K562 (cell line): ENCODE measurements at regions not wholly inside any gene's neighbourhood (a gene's known extent, or its start where the extent isn't known, plus 50 kb on each side); places are given as distances from the start of the nearest gene placed in this dataset.

Source experiments
- ATAC-seq: fragments of 200-7000 bp; cut with Tn5 transposase; 3 replicates; pipeline ENCODE4 v1.9.1; 2020; ENCODE audit warnings: moderate library complexity
- BruUV-seq: library from RNA; stranded (reverse); fragments of 400-500 nt; replicated peaks from 2 replicates; lab custom pipeline; 2021; lab: Mats Ljungman, UMichigan
- CTCF ChIA-PET: fragments of 300-600 bp; formaldehyde crosslinking; extraction: SDS; loops from one replicate; lab custom pipeline; 2021; ENCODE audit warnings: low intra/inter-chr PET ratio; lab: Yijun Ruan, JAX
- POLR2A ChIA-PET: fragments of 300-600, 350-650 bp; sonication (Branson Sonifier 250); formaldehyde crosslinking; extraction: SDS; loops from one replicate; lab custom pipeline; 2021; ENCODE audit warnings: antibody characterized with exemption, inconsistent platforms; lab: Yijun Ruan, JAX
- DNase-seq, 4 experiments: peaks; one replicate each; pipeline versions ENCODE4 v3.0.0 to v3.0.0-alpha.2; 2011 to 2018; ENCODE audit warnings: low spot score in 3 of 4, mixed read lengths in 3 of 4; ENCODE audit errors: extremely low read depth in 1 of 4
- FAIRE-seq: peaks from 2 replicates; lab custom pipeline; 2011; peaks lifted over from hg19 to GRCh38; lab: Jason Lieb, UNC
- H2AFZ ChIP-seq: 2 replicates; pipeline ENCODE4 v1.6.0; 2011; ENCODE audit warnings: low read depth, low read length, control low read depth, inconsistent platforms
- H3K27ac ChIP-seq: fragments of 200-600 bp; 3 replicates; pipeline ENCODE4 v1.8.0; 2011; ENCODE audit warnings: low read depth, mild to moderate bottlenecking, control low read depth, inconsistent platforms, low read length, moderate library complexity, mixed read lengths; ENCODE audit errors: extremely low read depth
- H3K27me3 ChIP-seq, 2 experiments: fragments of 300-600 bp in 1 of 2; 2 replicates in 1 of 2; 3 replicates in 1 of 2; pipeline versions ENCODE4 v1.6.0 to v1.8.0; 2011; ENCODE audit warnings: inconsistent platforms in 2 of 2, low read length in 2 of 2, mild to moderate bottlenecking in 1 of 2, mixed read lengths in 1 of 2, moderate library complexity in 1 of 2; ENCODE audit not compliant: control insufficient read depth in 2 of 2, insufficient read depth in 2 of 2
- H3K36me3 ChIP-seq: fragments of 300-600 bp; 3 replicates; pipeline ENCODE4 v1.8.0; 2011; ENCODE audit warnings: mild to moderate bottlenecking, low read length, inconsistent platforms; ENCODE audit not compliant: control insufficient read depth, insufficient read depth
- H3K4me1 ChIP-seq, 2 experiments: fragments of 200-600 bp in 1 of 2; replicated peaks in 1 of 2; 2 replicates in 1 of 2; 3 replicates in 1 of 2; pipeline versions ENCODE4 v1.5.1 to v1.8.0; 2011; ENCODE audit warnings: inconsistent platforms in 2 of 2, low read length in 2 of 2, mild to moderate bottlenecking in 1 of 2, mixed read lengths in 1 of 2, moderate library complexity in 1 of 2; ENCODE audit not compliant: control insufficient read depth in 2 of 2, insufficient read depth in 2 of 2
- H3K4me2 ChIP-seq: 2 replicates; pipeline ENCODE4 v1.6.1; 2011; ENCODE audit warnings: low read length, control low read depth, inconsistent platforms, mixed read lengths; ENCODE audit not compliant: insufficient read depth
- H3K4me3 ChIP-seq: fragments of 200-600 bp; sonication (generic), shearing (Covaris generic); 2 replicates; pipeline ENCODE4 v1.5.1; 2016; ENCODE audit warnings: control low read depth, inconsistent platforms
- H3K79me2 ChIP-seq: fragments of 200-600 bp; 3 replicates; pipeline ENCODE4 v1.8.0; 2011; ENCODE audit warnings: low read length, inconsistent platforms; ENCODE audit not compliant: control insufficient read depth, insufficient read depth
- H3K9ac ChIP-seq, 2 experiments: 2 replicates each; pipeline versions ENCODE4 v1.6.0 to v1.6.1; 2011; ENCODE audit warnings: low read depth in 2 of 2, low read length in 2 of 2, control low read depth in 1 of 2, inconsistent platforms in 1 of 2, mild to moderate bottlenecking in 1 of 2, mixed read lengths in 1 of 2; ENCODE audit not compliant: insufficient read depth in 1 of 2
- H3K9me1 ChIP-seq: one replicate; pipeline ENCODE4 v1.6.0; 2011; ENCODE audit warnings: inconsistent platforms, mild to moderate bottlenecking, low read length, moderate library complexity; ENCODE audit not compliant: control insufficient read depth, insufficient read depth
- H3K9me3 ChIP-seq: replicated peaks from 2 replicates; pipeline ENCODE4 v1.5.1; 2011; ENCODE audit warnings: low read depth, low read length, inconsistent platforms; ENCODE audit not compliant: control insufficient read depth, insufficient read depth
- H4K20me1 ChIP-seq: replicated peaks from 2 replicates; pipeline ENCODE4 v1.6.1; 2011; ENCODE audit warnings: low read length, inconsistent platforms, mixed read lengths; ENCODE audit not compliant: control insufficient read depth, insufficient read depth
- ELF2 ChIP-seq: fragments of 250-450 bp; sonication (Bioruptor Pico); IDR thresholded peaks from 2 replicates; pipeline ENCODE4 v1.5.0; 2021; ENCODE audit warnings: mild to moderate bottlenecking
- FOXJ3 ChIP-seq: sonication (generic); formaldehyde crosslinking; IDR thresholded peaks from 2 replicates; pipeline ENCODE4 v1.4.0; 2020; ENCODE audit warnings: mild to moderate bottlenecking, missing genetic modification reagents
- GTF2F1 ChIP-seq: IDR thresholded peaks from 2 replicates; pipeline ENCODE4 v1.6.1; 2011; ENCODE audit warnings: low read depth, low read length, improper control_type of control experiment
- HDAC3 ChIP-seq: fragments of 450-650 bp; IDR thresholded peaks from 2 replicates; pipeline ENCODE4 v1.6.1; 2018; ENCODE audit warnings: borderline replicate concordance, mild to moderate bottlenecking, moderate library complexity; ENCODE audit not compliant: partially characterized antibody
- PREB ChIP-seq: sonication (generic); formaldehyde crosslinking; IDR thresholded peaks from 2 replicates; pipeline ENCODE4 v1.8.1; 2023; ENCODE audit warnings: mild to moderate bottlenecking, missing genetic modification reagents
- RBM15 ChIP-seq: fragments of 200-400 bp; formaldehyde crosslinking; IDR thresholded peaks from 2 replicates; pipeline ENCODE4 v1.6.1; 2018; ENCODE audit warnings: mild to moderate bottlenecking, low read length, moderate library complexity; ENCODE audit not compliant: insufficient read depth
- ZBTB2 ChIP-seq: fragments of 450-650 bp; IDR thresholded peaks from 2 replicates; pipeline ENCODE4 v1.6.1; 2016; ENCODE audit warnings: antibody characterized with exemption
- ZNF174 ChIP-seq: fragments of 250-450 bp; sonication (Bioruptor Pico); IDR thresholded peaks from 2 replicates; pipeline ENCODE4 v1.4.0; 2020; ENCODE audit warnings: mild to moderate bottlenecking
- ZNF197 ChIP-seq: fragments of 200-800 bp; sonication (Bioruptor generic); IDR thresholded peaks from 2 replicates; pipeline ENCODE4 v1.6.1; 2016; ENCODE audit warnings: low read depth, missing genetic modification characterization, missing compliant biosample characterization
- WGBS: fragments of 100-300 bp; shearing (Covaris generic); methylation state at CpG from one replicate; pipeline ENCODE4 v1.1.6; 2016; ENCODE audit warnings: low coverage, mixed read lengths; ENCODE audit not compliant: insufficient coverage; ENCODE audit errors: missing lambda C conversion rate; 5-methylcytosine and 5-hydroxymethylcytosine counted together
- in situ Hi-C: fragments of 300-500 bp; cut with MboI; formaldehyde crosslinking; loops from 4 replicates; pipeline ENCODE4 v1.15.0; 2018; ENCODE audit warnings: inconsistent platforms, mixed read lengths
- intact Hi-C: fragments of 100-400 bp; cut with micrococcal nuclease; formaldehyde crosslinking; loops from 2 replicates; pipeline ENCODE4 v1.14.2; 2022

DNA sequence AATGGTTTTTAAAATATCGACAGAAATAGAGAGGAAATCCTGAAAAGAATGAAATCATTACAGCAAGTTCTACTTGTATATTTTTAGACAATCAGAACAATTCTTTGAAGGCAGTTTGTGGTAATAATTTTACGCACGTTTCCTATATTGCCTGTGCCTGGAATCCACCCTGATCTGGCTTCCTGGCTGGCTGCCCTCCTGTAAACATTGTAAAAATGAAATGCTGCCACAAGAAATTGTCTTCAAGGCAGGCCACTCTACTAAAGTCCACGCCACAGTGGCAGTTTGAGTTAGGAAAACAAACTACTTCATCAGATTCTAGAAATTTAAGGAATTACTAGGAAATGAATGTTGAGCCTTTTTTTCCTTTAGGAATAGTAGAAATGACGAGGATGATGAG is 454.5 kb upstream of the NR5A2 start:
- H3K79me2 ChIP-seq, result no peaks in the 10 kb centered on the region
- H3K27me3 ChIP-seq, result no peaks in the 10 kb centered on the region
- H2AFZ ChIP-seq, result no peak overlapping the region
- no peak overlapping the region for H3K4me2 ChIP-seq
- no peak for DNase-seq
- in situ Hi-C loops, result no loop called here
- no peaks in the 10 kb centered on the region for H3K36me3 ChIP-seq
- CTCF ChIA-PET, result no interaction called here
- intact Hi-C loops, result no loop called here
- 3% methylated on average over 5 of the region's 5 CpGs for WGBS
- H3K4me1 ChIP-seq, result no peaks in the 10 kb centered on the region
- H3K9me1 ChIP-seq, result no peaks in the 10 kb centered on the region
- FAIRE-seq, result no peak
- H3K9ac ChIP-seq, result no peak overlapping the region
- no peak overlapping the region for H3K27ac ChIP-seq
- no TSS peak for BruUV-seq
- ATAC-seq, result no peak
- no peaks in the 10 kb centered on the region for H4K20me1 ChIP-seq
- no peak for TF ChIP-seq GTF2F1
- no peak for TF ChIP-seq HDAC3
- POLR2A ChIA-PET, result no interaction called here
- no peak overlapping the region for H3K4me3 ChIP-seq
- no peaks in the 10 kb centered on the region for H3K9me3 ChIP-seq

DNA sequence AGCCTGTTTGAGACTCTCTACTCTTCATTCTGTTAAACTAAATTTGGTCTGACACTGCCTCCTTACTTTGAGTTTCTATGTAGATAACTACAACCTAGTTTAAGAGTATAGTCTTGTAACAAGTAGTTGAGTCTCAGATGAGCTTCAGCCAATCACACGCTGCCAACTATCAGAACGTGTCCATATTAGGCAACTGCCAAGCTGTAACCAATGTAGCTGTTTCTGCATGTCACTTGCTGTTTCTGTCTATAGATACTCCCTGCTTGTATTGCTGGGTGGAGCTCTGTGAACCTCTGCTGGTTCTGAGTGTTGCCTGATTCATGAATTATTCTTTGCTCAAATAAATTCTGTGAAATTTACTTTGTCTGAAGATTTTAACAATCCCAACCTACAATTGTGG is 452.6 kb upstream of the NR5A2 start:
- ATAC-seq (no peak), DNase-seq (no peak), FAIRE-seq (no peak)
- Histone ChIP-seq H3K4me2 (no peak overlapping the region), H3K79me2 (no peaks in the 10 kb centered on the region), H4K20me1 (no peaks in the 10 kb centered on the region), H3K4me3 (no peak overlapping the region), H3K9me3 (no peaks in the 10 kb centered on the region), H2AFZ (no peak overlapping the region), H3K36me3 (no peaks in the 10 kb centered on the region), H3K27ac (no peak overlapping the region), H3K27me3 (no peaks in the 10 kb centered on the region), H3K4me1 (no peaks in the 10 kb centered on the region), H3K9ac (no peak overlapping the region), H3K9me1 (no peaks in the 10 kb centered on the region)
- in situ Hi-C loops (no loop called here), intact Hi-C loops (no loop called here)
- 4% methylated on average over 2 of the region's 2 CpGs for WGBS
- POLR2A ChIA-PET, result no interaction called here
- BruUV-seq, result no TSS peak
- no peak for TF ChIP-seq ZNF174
- no peak for TF ChIP-seq RBM15
- no peak for TF ChIP-seq ZBTB2
- TF ChIP-seq FOXJ3 (CRISPR knock-in tag), result no peak
- no peak for TF ChIP-seq ELF2 (CRISPR knock-in tag)
- no peak for TF ChIP-seq PREB
- TF ChIP-seq ZNF197 (CRISPR knock-in tag), result no peak
- CTCF ChIA-PET, result no interaction called here
